ENCODE measurements at regions not wholly inside any gene's neighbourhood (a gene's known extent, or its start where the extent isn't known, plus 50 kb on each side); places are given as distances from the start of the nearest gene placed in this dataset.
A peak's percentile ranks its signal among the peaks of the same experiment; 100 is the strongest.
"Not testable (repeated sequence)": the region's sequence is repeated elsewhere in the genome, so short reads cannot be mapped to it uniquely, and the experiment has no call there.

GRCh38 chr5:129163810-129164378, 69.3 kb downstream of the ISOC1 start:
- no peak for DNase-seq (ENCODE audit: low read depth)

DNA sequence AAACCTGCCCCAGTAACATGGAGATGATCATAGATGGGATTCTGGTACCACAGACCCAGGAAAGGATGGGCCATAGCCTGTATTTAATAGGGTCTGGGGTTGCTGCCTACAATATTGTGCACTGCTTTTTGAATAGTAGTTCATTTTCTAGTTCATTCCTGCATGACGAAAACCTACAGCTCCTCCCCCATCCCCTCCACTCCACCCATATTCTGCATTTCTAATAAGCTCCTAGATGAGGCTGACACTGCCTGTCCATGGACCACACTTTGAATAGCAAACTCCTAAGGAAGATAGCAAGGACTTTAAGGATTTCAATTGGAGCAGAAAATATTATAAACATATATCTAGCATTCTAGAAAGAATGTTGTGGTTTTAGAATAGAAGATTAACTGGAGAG, 75.5 kb downstream of the ISOC1 start:
- no peak for DNase-seq (ENCODE audit: low read depth)

DNA sequence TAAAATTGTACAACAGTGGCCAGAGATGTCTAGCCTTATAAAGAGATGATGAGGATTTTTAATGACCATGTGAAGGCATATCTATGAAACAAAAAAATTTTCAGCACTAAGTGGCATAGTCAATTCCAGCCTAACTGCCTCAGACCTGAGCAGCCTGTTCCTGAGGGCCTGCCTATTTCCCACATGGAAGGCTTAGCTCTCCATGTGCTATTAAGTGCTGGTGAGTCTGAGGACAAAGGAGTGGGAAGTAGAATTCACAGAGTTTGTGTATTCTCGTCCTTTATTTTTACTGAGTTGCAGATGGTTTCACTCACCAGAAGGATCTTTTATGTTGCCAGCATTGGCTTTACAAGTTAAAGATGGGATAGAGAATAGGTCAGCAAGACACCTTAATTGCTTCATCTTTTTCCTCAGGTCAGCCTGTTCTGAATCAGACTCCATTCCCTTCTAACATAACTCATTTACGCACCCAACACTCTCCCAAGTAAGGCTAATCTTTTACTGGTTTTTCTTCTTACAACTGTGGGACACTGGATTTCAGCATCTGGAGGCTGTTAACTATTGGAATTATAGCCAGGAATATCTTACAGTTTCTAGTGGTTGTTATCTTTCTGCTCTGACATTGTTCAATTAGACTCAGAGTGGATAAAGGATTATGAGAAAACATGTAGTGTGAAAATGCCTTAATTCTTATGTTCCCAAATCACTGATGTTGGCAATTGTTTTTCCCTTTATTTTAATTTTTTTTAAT, 76.8 kb downstream of the ISOC1 start:
- DNase-seq (ENCODE audit: low read depth) = no peak

DNA sequence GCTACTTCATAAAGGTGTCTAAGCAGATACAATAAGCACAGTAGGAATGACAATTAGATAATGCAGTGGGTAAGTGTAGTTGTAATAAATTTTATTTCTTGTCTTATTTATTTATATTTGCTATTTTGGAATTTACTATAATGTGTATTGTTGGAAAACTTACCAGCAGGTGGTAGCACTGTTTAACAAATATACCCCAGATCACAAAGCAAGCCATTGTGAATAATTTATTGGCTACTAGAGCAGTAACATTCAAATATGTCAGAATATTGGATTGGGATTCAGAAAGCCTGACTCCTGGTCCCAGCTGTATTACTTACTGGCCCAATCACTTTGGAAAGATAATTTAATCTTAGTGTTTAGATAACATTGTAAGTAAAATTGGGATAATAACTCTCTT, 78.0 kb downstream of the ISOC1 start:
- peak; percentile 14 for DNase-seq (ENCODE audit: low read depth)

DNA sequence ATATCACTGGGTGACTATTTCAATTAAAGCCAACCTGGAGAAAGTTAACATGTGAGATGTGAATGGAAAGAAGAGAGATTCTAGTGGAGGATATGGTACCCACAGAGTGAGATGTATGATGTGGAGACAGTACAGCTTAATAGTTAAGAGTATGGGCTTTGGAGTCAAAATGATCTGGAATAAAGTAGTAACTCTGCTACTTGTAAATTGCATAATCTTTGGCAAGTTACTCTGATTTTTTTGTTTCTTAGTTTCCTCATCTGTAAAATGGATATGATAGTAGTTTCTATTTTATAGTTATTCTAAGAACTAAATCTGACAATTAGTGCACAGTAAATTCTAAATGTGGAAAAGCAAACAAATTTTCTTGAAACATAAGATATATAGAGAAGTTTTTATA, 79.2 kb downstream of the ISOC1 start:
- no peak for DNase-seq (ENCODE audit: low read depth)

GRCh38 chr5:129174480-129174879, 79.9 kb downstream of the ISOC1 start:
- no peak for DNase-seq (ENCODE audit: low read depth)

DNA sequence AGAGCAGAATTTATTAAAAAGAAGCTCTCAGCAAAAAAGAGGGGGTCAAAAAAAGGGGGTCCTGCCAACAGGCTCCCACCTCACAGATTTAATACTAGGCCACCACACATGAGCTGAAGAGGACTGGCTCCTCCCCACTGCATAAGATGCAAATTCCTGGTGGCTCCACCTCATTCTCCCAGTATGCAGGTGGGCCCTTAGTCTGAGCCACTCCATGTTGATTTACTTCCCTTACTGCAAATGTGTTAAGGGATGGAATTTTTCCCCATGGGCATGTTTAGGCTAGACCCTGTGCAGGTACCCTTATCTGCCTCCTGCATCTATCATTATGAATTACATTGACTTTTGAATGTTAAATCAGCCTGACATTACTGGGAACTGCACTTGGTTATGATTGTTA, 82.9 kb downstream of the ISOC1 start:
- DNase-seq (ENCODE audit: low read depth) = no peak

DNA sequence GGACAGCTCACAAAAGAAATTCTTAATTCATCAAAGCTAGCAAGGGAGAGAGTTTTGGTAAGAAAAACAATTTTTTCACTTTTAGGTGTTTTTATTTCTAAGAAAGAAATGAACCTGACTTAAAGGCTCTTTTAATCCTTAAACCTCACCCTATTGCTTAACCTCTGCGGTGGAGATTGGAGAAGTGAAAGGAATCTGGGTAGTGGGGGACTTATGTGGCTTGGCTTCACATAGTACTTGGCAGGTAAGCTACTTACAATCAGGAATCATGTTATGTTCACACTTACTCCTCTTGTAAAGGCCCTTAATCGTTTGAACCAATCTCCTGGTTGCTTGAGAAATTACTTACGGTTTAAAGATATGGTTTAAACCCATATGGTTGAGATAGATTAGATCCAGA, 104.8 kb downstream of the ISOC1 start:
- DNase-seq (ENCODE audit: low read depth) = no peak

DNA sequence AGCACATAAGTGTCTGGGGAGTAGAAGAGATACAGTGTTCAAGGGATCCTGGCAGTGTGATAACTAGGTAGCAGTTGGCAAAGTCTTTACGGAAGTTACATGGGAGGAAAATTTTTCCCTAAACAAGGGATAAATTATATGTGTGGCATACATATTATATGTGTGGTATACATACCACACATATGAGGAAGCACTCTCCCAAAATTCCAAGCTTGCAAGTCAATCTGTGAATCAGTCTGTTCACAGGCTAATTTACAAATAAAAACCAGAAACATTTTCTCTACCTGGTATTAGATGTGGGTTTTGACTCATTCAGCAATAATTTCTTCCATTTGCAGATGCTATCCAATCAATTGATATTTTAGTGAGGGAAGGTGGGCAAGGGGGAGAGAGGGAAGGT, 110.0 kb downstream of the ISOC1 start:
- DNase-seq (ENCODE audit: low read depth) = no peak

DNA sequence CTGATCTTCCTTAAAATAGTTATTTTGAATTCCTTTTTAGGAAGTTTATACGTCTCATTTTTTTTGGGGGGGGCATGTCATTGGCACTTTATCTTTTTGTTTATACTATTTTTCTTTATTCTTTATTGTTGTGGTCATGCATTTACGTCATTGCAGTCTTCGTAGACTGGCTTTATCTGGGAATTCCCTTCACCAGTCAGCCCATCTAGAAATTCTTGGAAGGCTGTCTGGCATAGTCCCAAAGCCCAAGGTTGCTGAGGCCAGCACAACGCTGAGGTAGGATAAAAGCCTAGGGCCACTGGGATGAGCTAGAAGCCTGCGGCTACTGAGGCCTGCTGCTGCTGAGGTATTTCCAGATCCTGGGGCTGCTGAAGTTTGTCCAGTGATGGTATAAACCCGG, 121.5 kb downstream of the ISOC1 start:
- no peak for DNase-seq (ENCODE audit: low read depth)

DNA sequence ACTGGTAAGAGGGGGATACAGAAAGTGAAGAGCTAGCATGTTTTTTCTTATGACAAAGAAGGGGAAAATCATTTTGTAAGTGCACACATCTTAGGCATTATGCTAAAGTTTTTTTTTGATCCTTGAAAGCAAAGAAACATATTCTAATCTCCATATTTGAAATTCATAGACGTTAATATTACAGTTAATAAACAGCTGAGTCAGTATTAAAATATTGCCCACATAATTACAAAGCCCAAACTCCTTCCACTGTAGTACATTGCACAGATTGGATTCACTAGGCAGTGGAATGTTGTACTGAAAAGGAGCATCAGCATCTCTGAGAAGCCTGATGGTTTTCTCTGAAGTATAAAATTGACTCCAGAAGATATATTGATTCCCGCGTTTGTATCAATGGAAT, 122.6 kb downstream of the ISOC1 start:
- no peak for DNase-seq (ENCODE audit: low read depth)

GRCh38 chr5:129223178-129223577, 128.6 kb downstream of the ISOC1 start:
- DNase-seq (ENCODE audit: low read depth) = no peak

DNA sequence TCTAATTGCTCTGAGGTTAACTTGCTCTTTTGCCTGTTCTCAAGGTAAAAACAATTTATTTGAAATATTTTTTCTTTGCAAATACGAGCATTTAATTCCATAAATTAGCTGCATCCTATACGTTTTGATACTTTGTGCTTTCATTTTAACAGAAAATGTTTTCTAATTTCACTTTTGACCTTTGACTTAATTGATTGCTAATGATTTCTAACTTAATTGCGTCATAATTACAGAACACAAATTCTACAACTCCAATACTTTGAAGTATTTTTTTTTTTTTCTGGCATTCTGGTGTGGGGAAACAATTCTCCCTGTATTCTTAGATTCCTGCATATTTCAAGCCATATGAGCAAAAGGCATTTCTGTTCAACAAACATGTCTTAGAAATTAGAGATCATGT, 134.0 kb downstream of the ISOC1 start:
- DNase-seq (ENCODE audit: low read depth) = no peak

DNA sequence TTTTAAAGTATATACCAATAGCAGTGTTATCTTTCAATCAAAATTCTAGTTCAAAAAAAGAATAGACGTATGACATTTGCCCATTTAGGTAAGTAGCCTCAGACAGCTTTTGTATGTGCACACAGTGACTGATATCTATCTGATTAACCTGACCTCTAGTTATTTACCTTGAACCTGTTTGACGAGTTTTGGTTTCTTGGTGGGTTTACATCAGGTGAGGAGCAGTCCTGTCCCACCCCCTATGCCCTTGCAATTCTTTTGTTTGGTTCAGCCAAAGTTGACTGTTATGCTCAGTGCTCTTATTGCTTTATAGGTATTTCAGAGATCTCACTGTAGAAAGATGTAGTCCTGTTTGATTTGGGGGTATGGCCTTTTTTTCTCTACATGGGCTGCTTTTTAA, 147.2 kb downstream of the ISOC1 start:
- DNase-seq (ENCODE audit: low read depth) = no peak

DNA sequence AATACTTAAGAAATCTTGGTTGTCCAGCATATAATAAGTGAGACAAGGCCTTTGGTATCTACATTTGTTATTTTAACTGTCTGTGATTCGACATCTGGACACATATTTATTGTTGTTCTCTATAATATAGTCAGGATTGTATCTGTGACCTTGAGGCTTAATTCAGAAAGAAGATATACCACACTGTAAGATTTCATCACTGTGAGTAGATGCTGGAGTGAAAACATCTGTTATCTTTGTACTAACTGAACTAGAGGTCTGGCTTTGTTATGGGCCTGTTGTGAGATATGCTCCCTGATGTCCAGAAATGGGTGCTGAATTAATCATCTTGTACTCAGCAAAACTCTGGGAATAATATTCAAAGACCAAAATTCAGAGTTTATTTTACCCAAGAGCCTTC, 148.5 kb downstream of the ISOC1 start:
- DNase-seq (ENCODE audit: low read depth) = peak; percentile 47

DNA sequence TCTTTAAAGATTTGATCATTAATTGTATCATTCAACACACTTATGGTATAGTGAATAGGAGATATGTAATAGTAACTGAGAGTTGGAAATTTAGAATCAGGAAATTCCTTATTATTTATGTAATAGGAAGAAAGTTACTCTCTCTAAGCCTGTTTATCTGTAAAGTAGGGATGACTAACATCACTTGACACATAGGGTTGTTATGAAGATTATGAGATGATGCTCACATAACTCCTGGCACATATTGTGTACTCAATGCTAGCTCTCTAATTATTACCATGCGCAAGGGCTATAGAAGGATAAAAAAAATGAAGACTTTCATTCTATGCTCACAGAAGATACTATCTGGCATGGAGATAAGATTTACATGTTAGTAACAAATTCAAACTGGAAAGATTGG, 149.9 kb downstream of the ISOC1 start:
- DNase-seq (ENCODE audit: low read depth) = peak; percentile 65

DNA sequence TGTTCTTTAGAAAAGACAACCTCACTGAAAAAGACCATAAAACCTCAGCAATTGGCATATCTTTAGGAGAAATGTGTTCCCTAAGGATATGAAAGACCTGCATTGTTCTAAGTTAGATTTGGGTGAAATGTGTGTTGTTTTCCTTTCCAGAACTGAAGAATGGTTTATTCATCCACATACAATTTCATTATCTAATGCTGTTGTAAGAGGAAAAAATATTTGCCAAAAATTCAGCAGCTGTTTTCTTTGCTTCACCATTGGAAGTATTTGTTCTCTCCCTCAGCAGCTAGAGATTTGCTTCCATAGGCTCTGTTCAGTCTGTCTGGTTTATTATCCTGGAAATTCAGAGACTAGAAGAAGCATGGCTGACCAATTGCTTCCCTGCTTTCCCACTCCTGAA, 150.9 kb downstream of the ISOC1 start:
- no peak for DNase-seq (ENCODE audit: low read depth)

GRCh38 chr5:129246088-129246487, 151.5 kb downstream of the ISOC1 start:
- DNase-seq (ENCODE audit: low read depth) = no peak

DNA sequence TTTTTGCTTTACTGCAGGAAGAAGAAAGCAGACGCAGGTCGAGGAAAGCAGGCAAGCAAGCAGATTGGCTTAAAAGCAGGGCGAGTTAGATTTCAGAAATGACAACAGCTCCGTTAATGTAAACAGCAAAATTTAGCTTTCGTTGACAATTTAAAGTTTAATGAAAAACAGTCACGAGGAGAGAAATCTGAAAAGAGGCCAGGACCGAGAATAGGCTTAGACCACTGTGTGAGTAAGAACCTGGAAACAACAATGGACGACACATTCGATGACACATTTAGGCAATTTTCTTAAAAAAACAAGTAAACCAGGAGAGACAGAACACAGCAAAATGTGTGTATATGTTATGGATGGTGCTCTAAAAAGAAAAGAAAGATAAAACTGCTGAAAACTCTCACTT, 155.3 kb downstream of the ISOC1 start:
- no peak for DNase-seq (ENCODE audit: low read depth)

- peak; percentile 30 for DNase-seq (ENCODE audit: low read depth)
Measured at GRCh38 chr5:129271308-129271707, 176.8 kb downstream of the ISOC1 start.

- DNase-seq (ENCODE audit: low read depth) = no peak
Measured at GRCh38 chr5:129284010-129284409, 176.1 kb upstream of the ADAMTS19 start.

- DNase-seq (ENCODE audit: low read depth) = not testable (repeated sequence)
Measured at GRCh38 chr5:129294216-129294615, 165.9 kb upstream of the ADAMTS19 start.

DNA sequence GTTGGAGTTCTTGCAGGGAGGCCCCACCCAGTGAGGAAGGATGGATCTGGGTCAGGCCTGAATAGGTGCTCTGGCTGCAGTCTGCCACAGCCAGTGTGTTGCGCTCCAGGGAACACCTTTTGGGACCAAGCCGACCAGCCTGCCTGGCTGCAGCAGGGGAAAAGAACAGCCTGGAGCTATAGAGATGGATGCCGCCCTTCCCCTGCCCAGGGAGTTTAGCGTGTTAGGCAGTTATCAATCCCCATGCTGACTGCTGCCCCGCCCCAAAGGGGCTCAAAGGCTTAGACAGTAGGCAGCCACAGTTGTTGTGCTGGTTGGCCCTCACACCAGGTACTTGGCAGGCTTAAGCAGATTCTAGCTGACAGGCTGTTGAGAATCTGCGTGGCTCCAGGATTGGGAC, 153.4 kb upstream of the ADAMTS19 start:
- no peak for DNase-seq (ENCODE audit: low read depth)

- DNase-seq (ENCODE audit: low read depth) = no peak
Measured at GRCh38 chr5:129322968-129323367, 137.1 kb upstream of the ADAMTS19 start.
